GM21526 (cell line): ENCODE measurements at regions not wholly inside any gene's neighbourhood (a gene's known extent, or its start where the extent isn't known, plus 50 kb on each side); places are given as distances from the start of the nearest gene placed in this dataset.

ENCODE experiments used
- ATAC-seq: cut with Tn5 transposase; IDR thresholded peaks from one replicate; pipeline ENCODE4 v1.9.1; 2021; ENCODE audit warnings: moderate library complexity; ENCODE audit not compliant: unreplicated experiment, low FRiP score

DNA sequence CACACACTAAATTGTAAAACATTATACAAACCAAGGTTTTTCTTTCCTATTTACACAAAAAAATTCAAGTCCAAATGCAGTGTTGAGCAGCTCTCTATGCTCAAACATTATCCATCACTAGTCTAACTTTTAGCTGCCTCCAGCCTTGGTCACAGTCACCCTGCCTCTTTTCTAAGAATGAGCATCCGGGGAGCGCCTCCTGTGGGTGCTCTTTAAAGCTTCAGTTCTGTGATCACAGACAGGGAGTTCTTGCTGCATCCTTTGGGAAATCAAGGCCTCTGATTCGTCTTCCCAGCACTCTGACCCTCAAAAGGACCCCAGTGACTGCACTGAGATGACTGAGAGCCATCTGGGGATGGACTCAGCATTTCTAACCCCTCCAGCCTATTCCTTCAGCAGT is 289.6 kb downstream of the SEC61B start:
- no peak for ATAC-seq

- ATAC-seq, result peak; percentile 64
These were observed 291.5 kb downstream of the SEC61B start for GRCh38 chr9:99513441-99514112.

DNA sequence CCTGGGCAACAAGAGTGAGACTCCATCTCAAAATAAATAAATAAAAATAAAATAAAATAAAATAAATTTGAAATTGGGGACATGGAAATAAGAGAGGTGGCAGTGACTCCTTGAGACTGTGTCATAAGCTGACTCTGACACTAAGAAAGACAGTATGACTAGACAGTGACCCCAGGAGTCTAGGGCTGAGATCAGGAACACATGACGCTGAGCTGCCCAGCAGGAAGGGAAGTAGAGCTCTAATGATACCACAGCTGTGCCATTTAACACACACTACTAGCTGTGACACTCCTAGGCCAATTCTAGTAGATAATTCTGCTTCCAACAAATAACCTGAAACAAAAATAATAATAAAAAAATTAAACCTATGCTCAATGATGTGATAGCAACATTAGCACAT is 293.0 kb downstream of the SEC61B start:
- ATAC-seq, result no peak

DNA sequence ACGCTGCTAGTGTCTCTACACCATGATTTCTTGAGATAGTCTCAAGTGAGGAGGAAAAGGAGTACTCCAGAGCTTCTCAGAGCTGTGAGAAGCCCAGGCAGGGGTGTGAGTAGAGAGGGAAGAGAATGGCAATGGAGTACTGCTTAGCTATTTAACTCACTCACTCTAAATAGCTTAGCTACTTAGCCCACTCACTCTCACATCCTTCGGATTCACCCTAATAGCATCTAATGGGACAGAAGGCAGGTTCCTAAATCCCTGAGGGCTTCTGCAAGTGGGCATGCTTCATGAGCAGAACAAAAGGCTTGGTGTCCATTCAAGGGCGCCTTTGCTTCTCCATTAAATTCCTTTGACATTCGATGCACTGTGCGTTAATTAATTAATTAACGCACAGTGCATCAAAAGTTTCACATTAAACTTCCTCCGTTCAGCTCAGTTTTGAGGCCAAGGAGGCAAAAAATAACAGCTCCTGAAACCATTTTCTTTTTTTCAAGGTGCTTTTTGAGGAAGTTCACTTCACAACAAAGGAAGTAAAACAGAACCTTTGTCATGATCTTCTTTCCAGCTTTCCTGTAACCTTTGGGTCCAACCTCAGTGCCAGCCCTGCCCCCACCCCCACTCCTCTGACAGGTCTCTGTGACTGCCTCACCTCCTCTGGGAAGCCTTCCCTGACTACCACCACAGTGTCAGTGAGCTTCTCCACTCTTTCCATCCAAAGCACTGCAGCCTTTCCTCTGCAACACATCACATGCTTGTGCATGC is 294.0 kb downstream of the SEC61B start:
- no peak for ATAC-seq

GRCh38 chr9:99516657-99517049 is 294.6 kb downstream of the SEC61B start:
- no peak for ATAC-seq

GRCh38 chr9:99523838-99524237 is 297.8 kb upstream of the NR4A3 start:
- no peak for ATAC-seq

GRCh38 chr9:99531313-99531712 is 290.4 kb upstream of the NR4A3 start:
- no peak for ATAC-seq

DNA sequence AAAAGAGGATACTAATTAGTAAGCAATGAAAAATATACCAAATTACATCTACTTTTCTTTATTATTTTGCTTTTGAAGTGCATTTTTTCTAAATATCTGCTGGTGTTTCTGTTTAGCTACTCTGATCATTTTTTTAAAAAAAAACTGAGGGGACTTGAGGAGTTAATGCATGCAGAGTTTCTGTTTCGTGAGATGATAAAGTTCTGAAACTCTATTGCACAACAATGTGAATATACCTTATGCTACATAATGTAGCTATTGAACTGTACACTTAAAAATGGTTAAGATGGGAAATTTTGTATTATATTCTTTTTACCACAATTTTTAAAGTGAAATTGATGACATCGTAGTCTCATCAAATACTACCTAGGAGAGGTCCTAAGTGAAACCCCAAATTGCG is 288.3 kb upstream of the NR4A3 start:
- no peak for ATAC-seq

GRCh38 chr9:99537996-99538395 is 283.7 kb upstream of the NR4A3 start:
- ATAC-seq, result no peak

- no peak for ATAC-seq
These were observed 277.2 kb upstream of the NR4A3 start for GRCh38 chr9:99544526-99544925.

- no peak for ATAC-seq
These were observed 272.2 kb upstream of the NR4A3 start for GRCh38 chr9:99549441-99549840.

- ATAC-seq, result no peak
These were observed 265.9 kb upstream of the NR4A3 start for GRCh38 chr9:99555792-99556191.

DNA sequence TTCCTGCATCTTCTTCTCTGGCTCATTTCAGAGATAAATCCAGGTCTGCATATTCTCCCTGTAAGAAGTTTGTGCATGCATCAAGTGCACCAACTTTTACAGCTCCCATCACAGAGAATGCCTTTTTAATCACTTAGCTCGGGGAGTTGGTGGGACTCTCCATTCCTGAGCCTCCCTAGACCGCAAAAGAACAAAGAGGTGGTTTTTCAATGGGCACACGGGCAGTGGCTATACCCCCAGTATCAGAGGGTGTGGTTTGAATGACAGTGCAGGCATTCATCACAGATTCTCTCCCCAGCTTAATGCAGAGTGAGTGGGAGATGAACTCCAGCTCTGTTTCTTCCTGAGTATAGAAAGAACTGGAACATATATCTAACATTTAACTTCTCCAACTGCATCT is 264.7 kb upstream of the NR4A3 start:
- no peak for ATAC-seq

DNA sequence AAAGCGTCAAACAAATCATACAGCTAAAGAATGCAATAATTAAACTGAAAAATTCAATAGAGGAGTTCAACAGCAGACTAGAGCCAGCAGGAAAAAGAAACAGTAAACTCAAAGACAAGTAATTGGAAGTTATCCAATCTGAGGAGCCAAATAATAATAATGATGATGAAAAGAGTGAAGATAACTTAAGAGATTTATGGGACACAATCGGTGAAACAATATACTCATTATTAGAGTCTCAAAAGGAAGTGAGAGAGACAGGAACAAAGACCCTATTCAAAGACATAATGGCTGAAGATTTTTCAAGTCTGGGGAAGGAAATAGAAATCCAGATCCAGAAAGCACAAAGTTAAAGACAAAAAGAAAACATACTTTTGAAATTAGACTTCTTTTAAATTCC is 263.9 kb upstream of the NR4A3 start:
- no peak for ATAC-seq

GRCh38 chr9:99559776-99560175 is 261.9 kb upstream of the NR4A3 start:
- no peak for ATAC-seq

DNA sequence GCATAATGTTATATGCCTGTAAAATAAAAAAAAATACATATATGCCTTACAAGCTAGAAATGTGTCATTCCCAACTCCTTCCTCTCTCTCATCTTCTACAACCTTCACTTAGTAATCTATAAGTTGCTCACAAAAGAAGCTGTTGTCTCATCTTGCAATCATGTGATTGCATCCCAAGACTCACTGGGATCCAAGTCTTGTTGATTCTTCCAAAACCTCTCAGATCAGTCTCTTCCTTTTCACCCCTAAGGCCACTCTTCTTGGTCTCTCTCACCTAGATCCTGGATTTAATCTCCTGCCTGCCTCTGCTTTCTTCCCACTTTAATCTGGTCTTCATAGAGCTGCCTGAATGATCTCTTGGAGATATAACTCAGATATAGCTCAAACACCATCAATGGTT is 261.1 kb upstream of the NR4A3 start:
- no peak for ATAC-seq

DNA sequence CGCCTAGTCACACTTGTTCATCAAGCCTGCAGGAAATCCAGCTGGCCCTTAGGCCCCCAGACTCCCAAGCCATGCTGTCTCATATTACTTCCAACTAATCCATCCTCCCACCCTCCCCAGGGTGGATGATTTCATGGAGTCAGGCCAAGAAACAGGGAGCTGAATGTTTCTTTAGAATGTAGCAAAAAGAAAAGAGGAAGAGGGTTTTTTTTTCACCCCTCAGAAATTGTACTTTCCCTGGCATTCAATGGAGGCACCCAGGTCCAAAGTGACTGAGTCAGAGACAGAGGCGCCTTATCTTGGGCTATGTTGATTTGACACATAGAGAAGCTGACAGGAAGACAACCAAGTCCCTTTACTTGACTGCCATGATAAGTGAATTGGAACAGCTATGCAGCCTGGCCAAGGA is 260.2 kb upstream of the NR4A3 start:
- ATAC-seq, result no peak

DNA sequence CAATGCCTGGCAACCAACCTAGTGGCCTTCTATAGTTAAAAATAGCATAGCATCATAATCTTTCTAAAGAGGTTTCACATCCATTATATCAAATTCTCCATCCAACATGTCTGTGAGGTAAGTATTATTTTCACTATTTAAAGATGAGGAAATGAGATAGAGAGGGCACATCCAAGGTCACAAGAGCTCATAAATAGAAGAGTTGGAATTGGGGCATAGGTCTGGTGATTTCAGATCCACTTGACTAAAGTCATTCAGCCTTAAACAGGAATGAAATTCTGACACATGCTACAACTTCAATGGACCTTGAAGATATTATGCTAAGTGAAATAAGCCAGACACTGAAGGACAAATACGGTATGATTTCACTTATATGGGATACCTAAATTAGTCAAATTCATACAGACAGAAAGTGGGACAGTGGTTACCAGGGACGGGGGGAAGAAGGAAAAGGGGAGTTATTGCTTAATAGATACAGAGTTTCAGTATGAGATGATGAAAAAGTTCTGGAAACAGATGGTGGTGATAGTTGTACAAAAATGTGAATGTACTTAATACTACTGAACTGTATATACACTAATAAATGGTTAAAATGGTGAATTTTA is 259.6 kb upstream of the NR4A3 start:
- ATAC-seq, result no peak

DNA sequence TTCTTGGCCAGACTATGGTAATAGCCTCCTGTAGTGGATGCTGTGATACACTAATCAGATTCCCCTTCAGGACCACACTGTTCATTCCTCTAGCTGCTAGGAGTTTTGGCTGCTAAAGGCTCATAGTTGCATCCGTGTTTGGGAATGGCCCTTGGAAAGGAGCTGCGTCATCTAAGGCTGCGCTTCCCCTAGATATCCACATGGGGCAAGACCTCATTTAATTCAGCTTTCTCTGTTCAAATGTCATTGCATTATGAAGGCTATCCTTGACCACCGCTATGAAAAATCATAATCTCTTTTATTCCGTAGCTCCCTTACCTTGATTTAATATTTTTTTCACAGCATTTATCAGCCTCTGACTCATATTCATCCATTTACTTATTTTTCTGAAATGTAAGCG is 258.3 kb upstream of the NR4A3 start:
- no peak for ATAC-seq

GRCh38 chr9:99565203-99565602 is 256.5 kb upstream of the NR4A3 start:
- no peak for ATAC-seq

DNA sequence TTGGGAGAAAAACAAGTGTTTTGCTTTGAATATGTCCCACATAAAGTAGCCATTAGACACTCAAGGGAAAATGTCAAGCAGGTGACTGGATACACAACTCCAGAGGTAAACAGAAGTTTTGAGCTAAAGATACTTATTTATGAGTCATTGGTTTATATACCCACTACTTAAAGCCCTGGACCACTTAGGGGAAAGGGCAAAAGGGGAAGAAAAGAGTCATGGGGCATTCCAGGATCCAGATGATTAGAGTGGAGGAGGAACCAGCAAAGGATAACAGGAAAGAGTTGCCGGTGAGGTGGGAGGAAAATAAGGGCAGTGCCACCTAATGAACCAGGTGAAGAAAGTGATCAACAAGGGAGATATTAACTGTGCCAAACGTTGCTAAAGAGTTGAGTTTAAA is 254.2 kb upstream of the NR4A3 start:
- ATAC-seq, result no peak

GRCh38 chr9:99569840-99570239 is 251.8 kb upstream of the NR4A3 start:
- no peak for ATAC-seq
